ENCODE measurements at regions not wholly inside any gene's neighbourhood (a gene's known extent, or its start where the extent isn't known, plus 50 kb on each side); places are given as distances from the start of the nearest gene placed in this dataset.

DNA sequence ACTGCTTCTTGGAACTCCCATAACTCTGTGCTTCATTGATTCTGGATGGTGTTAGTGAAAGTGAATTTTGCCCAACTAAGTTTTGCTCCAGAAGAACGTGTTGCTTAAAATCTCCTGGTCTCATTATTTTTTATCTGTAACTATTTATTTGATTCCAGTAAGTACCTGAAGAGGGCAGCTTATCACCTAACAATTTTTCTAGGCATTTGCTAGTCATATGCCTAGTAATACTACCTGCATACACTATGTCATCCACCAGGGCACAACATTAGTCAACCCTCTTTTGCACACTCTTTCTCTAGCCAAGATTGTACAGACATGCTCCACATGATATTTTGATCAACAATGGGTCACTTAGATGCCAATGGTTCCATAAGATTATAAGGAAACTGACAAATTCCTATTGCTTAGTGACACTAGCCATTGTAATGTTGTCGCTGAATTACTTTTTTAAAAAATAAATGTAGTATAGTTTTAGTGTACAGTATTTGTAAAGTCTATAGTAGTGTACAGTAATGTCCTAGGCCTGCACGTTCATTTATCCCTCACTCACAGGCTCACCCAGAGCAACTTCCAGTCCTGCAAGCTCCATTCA is 499.9 kb upstream of the AADAT start:
- DNase-seq (ENCODE audit: extremely low read depth, low read depth): no peak
- TF ChIP-seq, protein P1, sequence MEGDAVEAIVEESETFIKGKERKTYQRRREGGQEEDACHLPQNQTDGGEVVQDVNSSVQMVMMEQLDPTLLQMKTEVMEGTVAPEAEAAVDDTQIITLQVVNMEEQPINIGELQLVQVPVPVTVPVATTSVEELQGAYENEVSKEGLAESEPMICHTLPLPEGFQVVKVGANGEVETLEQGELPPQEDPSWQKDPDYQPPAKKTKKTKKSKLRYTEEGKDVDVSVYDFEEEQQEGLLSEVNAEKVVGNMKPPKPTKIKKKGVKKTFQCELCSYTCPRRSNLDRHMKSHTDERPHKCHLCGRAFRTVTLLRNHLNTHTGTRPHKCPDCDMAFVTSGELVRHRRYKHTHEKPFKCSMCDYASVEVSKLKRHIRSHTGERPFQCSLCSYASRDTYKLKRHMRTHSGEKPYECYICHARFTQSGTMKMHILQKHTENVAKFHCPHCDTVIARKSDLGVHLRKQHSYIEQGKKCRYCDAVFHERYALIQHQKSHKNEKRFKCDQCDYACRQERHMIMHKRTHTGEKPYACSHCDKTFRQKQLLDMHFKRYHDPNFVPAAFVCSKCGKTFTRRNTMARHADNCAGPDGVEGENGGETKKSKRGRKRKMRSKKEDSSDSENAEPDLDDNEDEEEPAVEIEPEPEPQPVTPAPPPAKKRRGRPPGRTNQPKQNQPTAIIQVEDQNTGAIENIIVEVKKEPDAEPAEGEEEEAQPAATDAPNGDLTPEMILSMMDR (IDR thresholded peaks at IDR 0.05; ENCODE audit: low read depth, low read length): no peak

DNA sequence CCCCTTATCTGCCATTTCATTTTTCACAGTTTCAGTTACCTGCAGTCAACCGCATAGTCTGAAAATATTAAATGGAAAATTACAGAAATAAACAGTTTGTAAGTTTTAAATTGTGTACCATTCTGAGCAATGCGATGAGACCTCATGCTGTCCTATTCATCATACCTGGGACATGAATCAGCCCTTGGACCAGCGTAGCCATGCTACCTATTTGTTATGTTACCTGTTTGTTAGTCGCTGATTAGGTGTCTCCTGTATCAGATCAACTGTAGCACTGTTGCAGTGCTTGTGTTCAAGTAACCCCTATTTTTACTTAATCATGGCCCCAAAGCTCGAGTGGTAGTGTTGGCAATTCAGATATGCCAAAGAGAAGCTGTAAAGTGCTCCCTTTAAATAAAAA is 492.2 kb upstream of the AADAT start:
- DNase-seq (ENCODE audit: extremely low read depth, low read depth): no peak
- TF ChIP-seq, protein P1 (IDR thresholded peaks at IDR 0.05; ENCODE audit: low read depth, low read length): no peak

DNA sequence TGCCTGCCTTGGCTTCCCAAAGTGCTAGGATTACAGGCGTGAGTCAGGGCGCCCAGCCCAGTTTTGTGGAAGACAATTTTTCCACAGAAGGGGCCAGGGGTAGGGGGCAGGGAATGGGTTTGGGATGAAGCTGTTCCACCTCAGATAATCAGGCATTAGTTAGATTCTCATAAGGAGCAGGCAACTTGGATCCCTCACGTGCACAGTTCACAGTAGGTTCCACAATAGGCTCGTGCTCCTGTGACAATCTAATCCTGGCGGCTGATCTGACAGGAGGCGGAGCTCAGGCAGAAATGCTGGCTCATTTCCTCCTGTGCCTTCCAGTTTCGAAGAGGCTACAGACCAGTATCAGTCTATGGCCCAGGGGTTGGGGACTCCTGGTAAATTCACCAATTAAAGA is 491.6 kb upstream of the AADAT start:
- TF ChIP-seq, protein P1 (IDR thresholded peaks at IDR 0.05; ENCODE audit: low read depth, low read length): no peak
- DNase-seq (ENCODE audit: extremely low read depth, low read depth): no peak

DNA sequence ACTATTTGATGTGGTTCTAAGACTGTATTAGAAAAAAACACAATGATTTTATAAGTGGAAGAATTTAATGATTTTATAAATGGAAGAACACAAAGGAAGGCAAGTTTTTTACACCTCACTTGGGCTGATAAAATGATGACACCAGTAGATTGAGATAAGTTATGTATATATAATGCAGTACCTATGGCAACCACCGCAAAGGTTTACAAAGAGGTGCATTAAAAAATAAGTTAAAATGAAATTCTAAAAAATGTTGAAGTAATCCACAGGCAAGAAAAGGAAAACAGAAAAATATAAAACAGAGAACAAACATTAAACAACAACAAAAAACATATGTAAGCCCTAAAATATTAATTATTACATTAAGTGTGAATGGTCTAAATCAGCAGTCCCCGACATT is 490.9 kb upstream of the AADAT start:
- DNase-seq (ENCODE audit: extremely low read depth, low read depth): no peak
- TF ChIP-seq, protein P1 (IDR thresholded peaks at IDR 0.05; ENCODE audit: low read depth, low read length): no peak

DNA sequence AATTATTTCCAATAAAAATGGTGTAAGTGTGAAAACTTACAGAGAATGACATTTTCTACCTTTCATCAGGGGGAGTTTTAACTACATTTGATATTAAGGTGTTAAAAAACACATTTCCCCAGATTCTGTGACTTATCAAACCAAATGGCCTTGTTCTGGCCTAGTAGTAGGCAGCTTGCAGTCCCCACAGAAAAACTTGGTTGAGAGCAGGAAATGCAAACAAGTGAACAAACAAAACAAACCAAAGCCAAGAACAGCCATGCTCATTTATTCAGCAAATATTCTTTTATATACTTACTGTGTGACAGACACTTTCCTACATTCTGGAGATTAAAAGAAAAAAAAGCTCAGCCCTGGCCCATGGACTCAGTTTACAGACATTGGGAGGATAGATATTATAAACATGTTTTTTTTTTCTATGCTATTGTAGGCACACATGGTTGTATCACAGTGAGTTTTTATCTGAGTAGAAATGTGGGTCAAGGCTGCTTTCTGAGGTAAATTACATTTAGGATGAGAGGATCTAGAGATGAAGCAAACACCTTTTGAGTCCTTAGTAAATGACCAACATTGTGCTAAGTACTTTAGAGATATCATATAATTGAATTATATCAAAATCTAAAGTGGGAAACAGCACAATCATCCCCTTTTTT is 449.2 kb upstream of the AADAT start:
- TF ChIP-seq, protein P1 (IDR thresholded peaks at IDR 0.05; ENCODE audit: low read depth, low read length): no peak
- DNase-seq (ENCODE audit: extremely low read depth, low read depth): no peak

DNA sequence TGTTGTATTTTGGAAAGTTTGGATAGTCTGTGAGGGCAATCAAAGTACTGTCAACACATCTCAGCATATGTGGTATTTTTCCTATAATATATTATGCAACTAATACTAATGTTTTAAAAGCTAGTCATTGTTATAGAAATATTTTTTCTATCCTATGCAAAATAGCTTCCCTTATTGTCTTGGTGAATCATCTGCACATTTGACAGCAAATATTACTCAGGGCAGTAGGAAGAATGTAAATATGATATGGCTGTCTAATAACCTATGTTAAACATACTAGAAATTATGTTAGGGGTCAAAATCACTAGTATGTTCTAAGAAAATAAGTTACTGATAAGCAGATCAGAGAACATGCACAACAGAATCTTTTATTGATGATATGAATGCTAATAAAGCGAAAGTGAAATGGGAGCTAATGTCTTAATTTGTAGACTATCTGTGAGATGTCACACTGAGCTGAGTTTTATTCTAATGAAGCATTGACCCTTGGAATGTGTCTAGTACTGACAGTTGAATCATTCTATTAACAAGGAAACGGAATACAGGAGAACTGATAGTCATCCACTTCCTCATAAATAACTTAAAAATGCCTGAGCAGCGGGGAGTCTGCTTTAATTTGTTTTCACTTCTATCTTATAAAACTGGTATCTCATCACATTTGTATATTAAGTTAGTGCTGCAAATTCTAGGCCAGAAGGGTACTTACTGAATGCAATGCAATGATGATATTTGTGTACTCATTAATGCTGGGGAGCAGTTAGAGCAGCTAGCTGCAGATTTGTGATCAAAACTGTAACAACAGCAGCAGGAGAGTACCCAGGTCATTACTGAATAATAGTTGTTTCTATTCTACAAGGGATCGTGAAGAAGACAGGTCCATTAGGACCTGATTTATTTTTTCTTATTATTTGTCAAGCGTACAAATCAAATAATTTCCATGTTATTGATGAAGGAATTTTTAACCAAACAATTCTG is 440.3 kb upstream of the AADAT start:
- no peak for DNase-seq (ENCODE audit: extremely low read depth, low read depth)
- TF ChIP-seq, protein P1 (IDR thresholded peaks at IDR 0.05; ENCODE audit: low read depth, low read length): no peak

DNA sequence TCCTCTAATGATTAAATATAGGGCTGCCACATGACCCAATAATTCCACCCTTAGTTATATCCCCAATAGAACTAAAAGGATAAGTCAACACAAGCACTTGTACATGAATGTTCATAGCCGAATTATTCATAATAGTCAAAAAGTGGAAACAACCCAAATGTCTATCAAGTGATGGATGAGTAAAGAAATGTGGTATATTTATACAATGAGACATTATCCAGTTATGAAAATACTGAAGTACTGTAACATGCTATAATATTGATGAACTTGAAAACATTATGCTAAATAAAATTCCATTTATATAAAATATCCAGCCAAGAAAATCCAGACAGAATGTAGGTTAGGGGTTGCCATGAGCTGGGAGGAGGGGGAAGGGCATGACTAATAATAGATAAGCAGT is 436.7 kb upstream of the AADAT start:
- DNase-seq (ENCODE audit: extremely low read depth, low read depth): no peak
- TF ChIP-seq, protein P1 (IDR thresholded peaks at IDR 0.05; ENCODE audit: low read depth, low read length): no peak

Data from AG09319 (cell line).